Gastrocnemius medialis (tissue), 4 donors: ENCODE measurements at regions not wholly inside any gene's neighbourhood (a gene's known extent, or its start where the extent isn't known, plus 50 kb on each side); places are given as distances from the start of the nearest gene placed in this dataset.

Source experiments
- CTCF ChIP-seq, 5 experiments: fragments of 450-650 bp in 3 of 5; fragments of 200-600 bp in 2 of 5; sonication (generic) in 2 of 5; IDR thresholded peaks in 4 of 5; conservative IDR thresholded peaks in 1 of 5; 1 replicate in 4 of 5; 2 replicates in 1 of 5; pipeline ENCODE4 v1.5.1; 2016 to 2019; ENCODE audit warnings: antibody characterized with exemption in 5 of 5, mild to moderate bottlenecking in 3 of 5, moderate library complexity in 3 of 5
- POLR2A ChIP-seq, 2 donors: fragments of 450-650 bp; IDR thresholded peaks; one replicate each; pipeline ENCODE4 v1.6.1; 2017; ENCODE audit warnings: antibody characterized with exemption in 2 of 2, mild to moderate bottlenecking in 2 of 2, moderate library complexity in 2 of 2

GRCh38 chr15:70353606-70354345 is 256.1 kb upstream of the TLE3 start:
- TF ChIP-seq CTCF (IDR thresholded peaks at IDR 0.05 in 4 of 5, conservative IDR thresholded peaks at IDR 0.05 in 1 of 5) (no peak), POLR2A (IDR thresholded peaks at IDR 0.05) (no peak)
